IPS DF 6.9 (cell line): ENCODE measurements at regions not wholly inside any gene's neighbourhood (a gene's known extent, or its start where the extent isn't known, plus 50 kb on each side); places are given as distances from the start of the nearest gene placed in this dataset.

ENCODE experiments used
- DNase-seq: peaks from one replicate; pipeline ENCODE4 v3.0.0-alpha.2; 2013; ENCODE audit warnings: low read depth, low spot score
- H3K27ac ChIP-seq: one replicate; pipeline ENCODE4 v1.5.1; 2013; ENCODE audit warnings: low read length, control low read depth
- H3K27me3 ChIP-seq: 2 replicates; pipeline ENCODE4 v1.6.1; 2013; ENCODE audit warnings: mild to moderate bottlenecking, low read length; ENCODE audit not compliant: control insufficient read depth, insufficient read depth
- H3K36me3 ChIP-seq: 2 replicates; pipeline ENCODE4 v1.6.1; 2013; ENCODE audit warnings: low read length; ENCODE audit not compliant: control insufficient read depth, insufficient read depth
- H3K4me1 ChIP-seq: 2 replicates; pipeline ENCODE4 v1.6.1; 2013; ENCODE audit warnings: low read length; ENCODE audit not compliant: control insufficient read depth, insufficient read depth
- H3K4me3 ChIP-seq: 2 replicates; pipeline ENCODE4 v1.5.1; 2013; ENCODE audit warnings: mild to moderate bottlenecking, low read length
- H3K9me3 ChIP-seq: 2 replicates; pipeline ENCODE4 v1.6.1; 2013; ENCODE audit warnings: low read length, inconsistent platforms; ENCODE audit not compliant: control insufficient read depth, insufficient read depth
- WGBS: extraction: QIAGEN DNeasy Blood & Tissue Kit; methylation state at CpG from one replicate; pipeline ENCODE4 v1.1.7; 2013; ENCODE audit warnings: mixed read lengths, missing lambda C conversion rate; ENCODE audit not compliant: insufficient read length, insufficient coverage; 5-methylcytosine and 5-hydroxymethylcytosine counted together

DNA sequence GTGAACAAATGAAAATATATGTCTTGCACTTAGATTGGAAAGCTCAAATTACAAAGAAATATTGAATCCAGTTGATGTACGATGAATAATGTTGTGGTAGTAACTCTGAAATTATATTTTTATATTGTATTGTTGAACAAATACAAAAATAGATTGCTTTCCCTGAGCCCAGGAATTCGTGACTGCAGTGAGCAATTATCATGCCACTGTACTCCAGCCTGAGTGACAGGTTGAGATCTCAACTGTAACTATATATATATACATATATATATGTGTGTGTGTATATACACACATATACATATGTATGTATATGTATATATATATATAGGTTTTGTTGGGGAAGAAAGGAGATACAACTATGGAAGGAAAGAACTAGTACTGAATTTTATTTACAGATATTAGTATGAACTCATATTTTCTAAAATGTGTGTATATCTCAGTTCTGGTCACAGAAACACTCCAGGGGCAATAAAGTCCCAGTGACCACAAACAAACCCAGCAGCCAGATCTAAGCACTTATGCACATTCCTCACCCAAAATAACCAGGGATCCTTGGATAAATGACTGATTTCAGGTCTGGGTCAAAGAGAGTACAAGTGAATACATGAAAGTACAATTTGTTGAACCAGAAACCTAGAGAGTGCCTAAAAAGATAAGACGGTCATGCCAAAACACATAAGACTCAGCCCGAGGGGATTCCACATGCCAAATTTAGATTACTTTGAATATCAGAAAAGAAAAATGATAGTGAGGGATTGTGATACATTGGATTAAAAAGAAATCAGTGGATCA lies 146.3 kb downstream of the TMX3 start:
- H3K4me3 ChIP-seq = no peak overlapping the region
- no peak for DNase-seq
- H3K9me3 ChIP-seq = no peaks in the 10 kb centered on the region
- no peaks in the 10 kb centered on the region for H3K36me3 ChIP-seq
- H3K4me1 ChIP-seq = no peaks in the 10 kb centered on the region
- 100% methylated on average over 1 of the region's 4 CpGs for WGBS
- no peaks in the 10 kb centered on the region for H3K27me3 ChIP-seq
- H3K27ac ChIP-seq = no peak overlapping the region

DNA sequence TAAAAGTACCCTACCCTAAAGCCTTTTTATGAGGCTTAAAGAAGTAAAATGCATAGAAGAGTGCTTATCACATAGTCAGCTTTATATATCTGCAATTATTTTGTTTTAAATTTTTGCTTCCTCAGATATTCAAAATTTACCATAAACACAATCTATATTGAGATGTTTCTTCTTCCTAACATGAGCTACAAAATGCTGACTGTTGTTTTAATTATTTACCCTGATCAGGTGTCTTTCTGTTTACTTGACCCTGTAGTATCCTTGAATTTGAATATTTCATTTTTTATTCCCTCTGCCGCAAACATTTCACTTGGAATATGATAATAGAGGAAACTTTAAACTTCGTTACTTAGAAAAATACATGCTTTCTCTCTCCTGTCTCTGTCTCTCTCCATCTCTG lies 147.9 kb downstream of the TMX3 start:
- Histone ChIP-seq H3K9me3 (no peaks in the 10 kb centered on the region), H3K4me3 (no peak overlapping the region), H3K4me1 (no peaks in the 10 kb centered on the region), H3K27me3 (no peaks in the 10 kb centered on the region), H3K36me3 (no peaks in the 10 kb centered on the region), H3K27ac (no peak overlapping the region)
- DNase-seq = no peak
- no CpG with 5 or more reads among the region's 2 CpGs for WGBS

DNA sequence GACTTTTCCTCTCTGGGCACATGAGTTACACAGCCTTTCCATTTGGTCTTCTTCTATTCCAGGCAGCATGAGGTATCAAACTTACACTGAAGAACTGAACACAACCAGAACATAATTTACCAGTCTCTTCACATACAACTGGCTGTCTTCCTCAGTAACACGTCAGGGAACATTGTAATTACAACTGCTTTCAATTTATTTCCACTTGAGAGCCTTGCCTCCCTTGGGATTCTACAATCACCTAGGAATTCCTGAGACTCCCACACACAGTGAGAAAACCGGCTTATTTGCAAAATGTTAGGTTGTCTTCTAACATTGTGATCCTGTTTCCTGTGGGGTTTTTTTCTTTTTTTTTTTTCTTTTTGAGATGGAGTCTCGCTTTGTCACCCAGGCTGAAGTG lies 149.9 kb downstream of the TMX3 start:
- no peaks in the 10 kb centered on the region for H3K27me3 ChIP-seq
- H3K36me3 ChIP-seq = no peaks in the 10 kb centered on the region
- no peak for DNase-seq
- no peak overlapping the region for H3K27ac ChIP-seq
- WGBS = no CpG with 5 or more reads among the region's 3 CpGs
- no peaks in the 10 kb centered on the region for H3K9me3 ChIP-seq
- no peak overlapping the region for H3K4me3 ChIP-seq
- no peaks in the 10 kb centered on the region for H3K4me1 ChIP-seq

DNA sequence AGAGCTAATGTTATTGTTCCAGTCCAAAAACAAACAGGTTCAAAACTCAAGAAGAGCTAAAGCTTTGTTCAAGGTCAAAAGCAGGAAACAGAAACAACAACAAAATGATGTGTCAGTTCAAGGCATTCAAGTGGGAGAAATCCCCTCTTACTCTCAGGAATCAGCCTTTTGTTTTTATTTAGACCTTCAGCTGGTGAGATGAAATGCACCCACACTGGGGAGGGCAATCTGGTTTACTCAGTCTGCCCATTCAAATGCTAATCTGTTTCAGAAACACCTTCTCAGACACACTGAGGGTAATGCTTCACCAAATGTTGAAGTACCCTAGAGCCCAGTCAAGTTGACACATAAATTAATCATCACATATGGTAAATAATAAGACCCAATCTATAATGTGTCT lies 150.6 kb downstream of the TMX3 start:
- no peak for DNase-seq
- no peaks in the 10 kb centered on the region for H3K27me3 ChIP-seq
- no peaks in the 10 kb centered on the region for H3K9me3 ChIP-seq
- H3K36me3 ChIP-seq = no peaks in the 10 kb centered on the region
- H3K4me3 ChIP-seq = no peak overlapping the region
- no peaks in the 10 kb centered on the region for H3K4me1 ChIP-seq
- no peak overlapping the region for H3K27ac ChIP-seq

DNA sequence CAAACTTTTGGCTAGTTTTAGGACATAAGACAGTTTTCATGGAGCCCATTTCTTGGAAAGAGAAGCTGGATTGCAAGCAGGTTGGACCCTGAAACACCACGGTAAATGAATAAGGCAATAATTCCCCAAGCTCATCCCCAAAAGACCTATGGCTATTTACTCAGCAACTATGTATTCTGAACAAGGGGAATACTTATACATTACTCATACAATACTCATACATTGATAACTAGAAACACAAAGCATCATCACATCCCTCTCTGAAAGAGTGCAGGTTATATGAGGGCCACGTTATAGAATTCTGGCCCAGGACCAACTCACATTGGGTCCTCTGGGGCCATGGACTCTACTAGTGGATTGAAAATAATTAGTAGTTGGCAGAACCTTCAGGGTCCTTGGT lies 154.8 kb downstream of the TMX3 start:
- Histone ChIP-seq H3K4me3 (no peak overlapping the region), H3K27me3 (no peaks in the 10 kb centered on the region), H3K9me3 (no peaks in the 10 kb centered on the region), H3K27ac (no peak overlapping the region), H3K36me3 (no peaks in the 10 kb centered on the region), H3K4me1 (no peaks in the 10 kb centered on the region)
- no peak for DNase-seq
- WGBS = no CpG with 5 or more reads among the region's 2 CpGs

DNA sequence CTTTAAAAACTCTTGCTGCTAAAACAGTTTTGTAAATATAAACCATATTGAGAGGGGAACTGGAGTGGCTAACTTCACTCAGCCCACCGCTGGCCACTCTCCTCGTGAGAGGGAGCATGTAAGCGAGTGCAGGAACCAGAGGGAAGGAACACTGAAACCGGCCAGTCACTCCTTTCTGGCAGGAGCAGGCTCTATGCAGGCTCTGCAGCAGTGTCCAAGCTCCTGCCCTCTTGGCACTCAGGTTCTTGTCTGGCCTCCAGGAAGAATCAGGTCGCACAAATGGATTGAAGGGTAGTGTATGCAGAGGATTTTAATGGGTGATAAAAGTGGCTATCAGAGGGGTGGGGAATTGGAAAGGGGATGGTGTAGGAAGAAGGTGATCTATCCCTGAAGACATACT lies 157.7 kb downstream of the TMX3 start:
- Histone ChIP-seq H3K27ac (no peak overlapping the region), H3K27me3 (no peaks in the 10 kb centered on the region), H3K36me3 (no peaks in the 10 kb centered on the region), H3K4me1 (no peaks in the 10 kb centered on the region), H3K9me3 (no peaks in the 10 kb centered on the region), H3K4me3 (no peak overlapping the region)
- WGBS = no CpG with 5 or more reads among the region's 5 CpGs
- DNase-seq = no peak

DNA sequence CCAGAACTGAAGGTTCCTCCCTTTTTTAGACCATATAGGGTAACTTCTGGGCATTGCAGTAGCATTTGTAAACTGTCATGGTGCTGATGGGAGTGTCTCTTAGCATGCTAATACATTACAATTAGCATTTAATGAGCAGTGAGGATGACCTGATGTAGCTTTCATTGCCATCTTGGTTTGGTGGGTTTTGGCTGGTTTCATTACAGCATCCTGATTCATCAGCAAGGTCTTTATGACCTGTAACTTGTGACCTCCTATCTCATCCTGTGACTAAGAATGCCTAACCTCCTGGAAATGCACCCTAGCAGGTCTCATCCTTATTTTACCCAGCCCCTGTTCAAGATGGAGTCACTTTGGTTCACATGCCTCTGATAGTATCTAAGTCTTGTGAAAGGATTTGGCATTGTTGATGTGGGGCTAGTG lies 159.0 kb downstream of the TMX3 start:
- no peaks in the 10 kb centered on the region for H3K9me3 ChIP-seq

DNA sequence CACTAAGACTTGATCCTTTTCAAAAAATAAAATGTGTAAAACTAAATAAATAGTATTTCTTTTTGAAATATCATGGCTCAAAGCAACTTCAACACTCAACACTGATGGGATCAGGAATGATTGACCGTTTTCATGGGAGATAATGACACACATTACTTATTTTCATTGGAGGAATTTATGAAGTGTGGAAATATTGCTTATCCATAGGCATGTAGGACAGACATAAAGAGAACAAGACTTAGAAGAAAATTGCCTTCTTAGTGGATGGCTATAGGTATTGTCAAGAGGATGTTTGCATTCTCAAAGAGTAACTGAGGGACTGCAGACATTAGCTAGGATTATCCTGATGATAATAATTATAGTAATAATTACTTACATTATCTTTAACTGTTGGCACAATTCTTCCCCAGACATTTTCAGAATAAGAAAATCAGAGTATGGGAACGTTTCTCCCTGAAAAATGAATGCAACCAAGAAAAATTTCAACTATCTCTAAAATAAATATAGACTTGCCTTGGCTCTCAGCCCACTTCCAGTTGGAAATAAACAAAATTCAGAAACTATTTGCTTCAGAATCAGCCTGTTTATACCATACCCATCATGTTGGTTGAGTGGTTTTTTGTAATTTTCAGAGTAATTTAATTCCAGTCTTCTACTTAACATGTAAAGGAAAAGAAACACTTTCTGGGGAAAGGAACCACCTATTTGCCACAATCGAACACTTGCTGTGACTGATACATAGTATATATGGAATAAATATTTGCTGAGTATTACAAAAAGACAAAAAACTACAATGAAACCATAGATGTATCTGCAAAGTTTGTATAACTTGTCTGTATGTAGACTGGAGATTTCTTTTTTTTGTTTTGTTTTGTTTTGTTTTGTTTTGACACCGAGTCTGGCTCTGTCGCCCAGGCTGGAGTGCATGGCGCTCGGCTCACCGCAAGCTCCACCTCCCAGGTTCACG lies 165.7 kb downstream of the TMX3 start:
- no peaks in the 10 kb centered on the region; the same call in none of the 2 replicates for H3K4me1 ChIP-seq
- DNase-seq = no peak
- H3K27ac ChIP-seq = no peak overlapping the region
- H3K9me3 ChIP-seq = no peaks in the 10 kb centered on the region
- no peak overlapping the region for H3K4me3 ChIP-seq
- WGBS = no CpG with 5 or more reads among the region's 9 CpGs
- no peaks in the 10 kb centered on the region for H3K27me3 ChIP-seq
- no peaks in the 10 kb centered on the region for H3K36me3 ChIP-seq

More for the DNA sequence above, 159.0 kb downstream of the TMX3 start:
- Histone ChIP-seq H3K36me3 (no peaks in the 10 kb centered on the region), H3K4me3 (no peak overlapping the region), H3K27ac (no peak overlapping the region), H3K27me3 (no peaks in the 10 kb centered on the region), H3K4me1 (no peaks in the 10 kb centered on the region)
- DNase-seq = no peak

DNA sequence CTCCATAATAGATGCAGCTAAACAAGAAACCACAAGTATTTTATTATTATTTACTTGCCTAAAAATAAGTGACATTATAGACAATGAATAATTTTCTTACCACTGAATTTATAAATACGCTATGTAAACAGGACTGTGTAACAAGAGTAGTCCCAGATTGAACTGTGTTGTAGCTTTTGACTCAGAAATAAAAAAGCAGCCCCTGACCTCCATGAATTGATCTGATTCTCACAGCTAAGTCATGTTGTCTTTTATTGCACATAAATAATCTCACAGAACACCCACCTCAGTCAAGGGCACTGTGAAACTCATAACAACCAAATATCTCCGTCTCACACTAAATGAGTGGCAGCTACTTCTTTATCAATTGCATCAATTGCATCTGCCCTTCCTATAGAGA lies 171.6 kb downstream of the TMX3 start:
- H3K4me1 ChIP-seq = no peaks in the 10 kb centered on the region; the same call in none of the 2 replicates
- no peaks in the 10 kb centered on the region for H3K27me3 ChIP-seq
- no CpG with 5 or more reads among the region's 2 CpGs for WGBS
- no peak overlapping the region for H3K4me3 ChIP-seq
- no peaks in the 10 kb centered on the region for H3K9me3 ChIP-seq
- no peak overlapping the region for H3K27ac ChIP-seq
- no peaks in the 10 kb centered on the region for H3K36me3 ChIP-seq
- no peak for DNase-seq

DNA sequence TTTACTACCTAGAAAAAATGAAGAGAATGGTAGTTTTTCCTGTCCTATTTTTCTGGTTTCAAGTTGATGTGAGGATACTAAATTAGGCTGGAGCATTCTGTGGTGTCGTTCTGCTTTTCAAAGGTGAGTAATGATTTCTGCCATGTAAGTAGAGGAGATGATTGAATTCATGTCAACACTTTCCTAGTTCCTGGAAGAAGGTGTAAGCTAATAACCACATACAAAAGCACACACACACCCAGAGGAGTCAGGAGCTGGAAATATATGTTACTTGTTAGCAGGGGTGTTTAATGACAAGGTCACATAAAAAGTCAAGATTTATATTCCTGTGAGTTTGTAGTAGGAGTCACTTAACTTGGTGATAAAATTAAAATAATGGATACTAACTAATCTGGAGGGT lies 172.1 kb downstream of the TMX3 start:
- Histone ChIP-seq H3K27ac (no peak overlapping the region), H3K27me3 (no peaks in the 10 kb centered on the region), H3K9me3 (no peaks in the 10 kb centered on the region), H3K4me1 (no peaks in the 10 kb centered on the region; the same call in none of the 2 replicates), H3K4me3 (no peak overlapping the region), H3K36me3 (no peaks in the 10 kb centered on the region)
- WGBS = no CpG with 5 or more reads among the region's 1 CpG
- no peak for DNase-seq
